NCI-H345 treated with DMSO at 0.1 percent for 48 hours (cell line): ENCODE measurements at regions not wholly inside any gene's neighbourhood (a gene's known extent, or its start where the extent isn't known, plus 50 kb on each side); places are given as distances from the start of the nearest gene placed in this dataset.

Source experiments
- DNase-seq: peaks from one replicate; lab custom pipeline; 2025; ENCODE audit not compliant: unreplicated experiment; lab: John Stamatoyannopoulos, UW

DNA sequence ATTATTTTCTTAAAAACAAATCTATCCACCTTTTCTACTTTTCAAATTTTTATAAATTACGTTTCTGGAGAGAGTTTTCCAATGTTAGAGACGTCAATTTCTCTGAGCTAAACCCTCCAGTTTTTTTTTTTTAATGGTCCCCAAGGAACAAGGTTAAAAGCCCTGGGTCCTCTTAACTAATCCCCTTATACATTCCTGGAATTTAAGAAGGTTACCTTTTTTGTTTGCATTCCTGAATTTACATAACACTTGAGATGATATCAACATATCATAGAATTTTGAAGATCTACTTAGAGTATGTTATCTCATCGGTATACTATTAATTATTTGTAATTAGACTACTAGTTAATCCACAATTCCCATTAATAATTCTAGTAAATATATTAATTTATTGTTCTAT lies 662.2 kb upstream of the LRFN5 start:
- DNase-seq, result no peak

DNA sequence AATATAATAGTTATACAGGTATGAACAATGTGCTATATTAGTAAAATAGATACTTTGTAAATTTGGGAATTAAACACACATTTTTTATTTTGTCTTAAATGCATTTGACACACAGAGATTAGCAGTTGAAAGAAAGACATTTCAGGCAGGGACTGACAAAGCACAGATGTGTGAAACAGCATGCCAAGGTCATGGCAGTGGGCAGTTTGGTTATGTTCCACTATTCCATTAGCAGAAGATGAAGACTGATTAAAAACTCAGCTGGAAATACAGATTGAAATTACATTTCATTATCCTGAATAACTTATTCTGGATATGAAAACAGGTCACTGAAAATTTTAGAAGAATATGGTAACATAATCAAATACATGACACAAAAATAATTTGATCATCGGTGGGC lies 669.8 kb upstream of the LRFN5 start:
- DNase-seq, result no peak

DNA sequence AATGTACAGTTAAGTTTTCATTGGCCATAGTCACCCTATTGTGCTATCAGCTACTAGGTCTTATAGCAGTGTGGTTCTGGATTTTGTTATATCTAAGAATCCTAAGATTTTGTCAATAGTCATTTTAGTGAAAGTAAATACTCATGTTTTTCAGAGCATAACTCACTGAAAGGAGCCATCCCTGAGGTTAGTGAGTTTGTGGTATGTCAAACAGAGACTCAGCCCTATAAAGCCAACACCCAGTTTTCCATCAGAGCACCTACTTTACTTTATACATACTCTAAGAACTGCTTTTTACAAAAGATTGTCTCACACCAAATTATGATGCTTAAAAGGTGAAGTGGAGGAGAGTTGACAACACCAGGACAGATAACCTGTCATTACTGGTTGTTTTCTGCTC lies 686.3 kb upstream of the LRFN5 start:
- no peak for DNase-seq

DNA sequence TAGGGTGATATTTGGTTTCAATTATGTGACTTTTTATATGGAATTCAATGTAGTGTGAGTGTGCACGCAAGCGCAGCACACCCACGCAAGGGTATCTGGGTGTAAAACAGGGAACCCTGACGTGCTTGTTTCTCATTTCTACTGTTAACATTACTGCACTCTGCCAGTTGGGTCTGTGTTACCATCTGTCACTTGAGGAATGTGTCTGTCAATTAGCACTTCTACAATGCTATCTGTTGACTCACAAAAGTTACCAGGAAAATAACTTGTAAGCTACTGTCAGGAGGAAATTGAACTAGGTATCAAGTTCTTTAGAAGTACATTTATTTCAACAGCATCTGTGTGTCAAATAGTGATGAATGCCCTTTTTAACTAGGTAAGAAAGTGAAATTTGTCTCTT lies 695.5 kb upstream of the LRFN5 start:
- no peak for DNase-seq

DNA sequence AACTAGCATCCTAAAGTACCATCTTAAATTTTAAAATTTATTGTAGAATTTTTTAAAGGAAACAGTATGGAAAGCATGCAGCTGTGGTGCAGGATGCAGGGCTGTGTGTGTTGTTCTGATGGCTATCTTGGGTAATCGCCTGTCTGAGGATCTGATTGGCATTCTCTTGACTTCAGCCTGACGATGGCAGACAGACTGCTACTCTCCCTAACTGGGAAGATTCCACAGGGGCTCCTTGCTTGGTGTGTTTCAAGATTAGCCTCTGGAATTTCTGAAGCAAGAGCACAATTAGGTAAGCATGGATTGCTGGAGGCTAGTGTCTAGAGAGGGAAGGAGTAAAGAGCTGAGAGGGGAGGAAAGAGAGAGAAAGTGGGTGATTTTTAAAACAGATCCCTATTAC lies 696.8 kb upstream of the LRFN5 start:
- DNase-seq, result no peak

DNA sequence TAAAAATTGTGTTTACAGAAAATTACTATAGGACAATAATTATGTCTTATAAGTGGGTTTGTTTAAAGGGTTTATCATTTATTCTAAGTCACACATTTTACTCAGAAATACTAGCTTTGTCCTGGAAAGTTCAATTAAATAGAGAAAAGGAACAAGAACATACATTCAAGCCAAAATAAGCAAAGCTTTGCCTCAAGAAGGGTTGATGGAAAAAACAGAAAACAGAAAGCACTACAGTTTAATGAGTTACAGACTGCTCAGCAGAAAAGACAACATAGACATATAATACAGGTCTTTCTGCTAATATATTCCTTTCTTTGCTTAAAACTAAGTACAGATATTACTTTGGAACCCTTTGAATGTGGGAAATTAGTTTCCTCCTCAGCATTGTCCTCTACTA lies 703.0 kb upstream of the LRFN5 start:
- no peak for DNase-seq

DNA sequence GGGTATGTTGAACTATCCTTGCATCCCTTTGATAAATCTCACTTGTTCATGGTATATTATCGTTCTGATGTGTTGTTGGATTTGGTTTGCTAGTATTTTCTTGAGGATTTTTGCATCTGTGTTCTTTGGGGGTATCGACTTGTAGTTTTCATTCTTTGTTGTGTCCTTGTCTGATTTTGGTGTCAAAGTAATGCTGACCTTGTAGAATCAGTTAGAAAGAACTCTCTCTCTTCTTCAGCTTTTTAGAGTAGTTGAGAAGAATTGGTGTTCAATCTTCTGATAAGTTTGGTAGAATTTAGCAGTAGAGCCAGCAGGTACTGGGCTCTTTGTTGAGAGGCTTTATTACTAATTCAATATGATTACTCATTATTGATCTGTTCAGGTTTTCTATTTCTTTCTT lies 707.2 kb upstream of the LRFN5 start:
- no peak for DNase-seq

DNA sequence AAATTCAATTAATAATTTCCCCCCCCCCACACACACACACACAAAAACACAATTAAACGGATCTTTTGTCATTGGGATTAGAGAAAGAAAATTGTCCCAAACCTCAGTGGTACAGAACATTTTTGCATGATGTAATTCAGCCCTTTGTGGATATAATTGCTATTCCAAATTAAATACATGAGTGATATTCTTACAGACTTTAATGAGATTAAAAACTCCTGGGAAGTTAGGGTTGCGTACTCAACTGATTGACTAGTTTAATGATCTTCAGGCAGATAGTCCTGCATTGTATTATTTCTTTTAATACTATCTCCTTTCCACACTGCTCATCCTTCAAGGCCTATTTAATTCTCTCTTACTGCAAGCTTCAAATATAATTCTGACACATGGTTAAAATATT lies 711.8 kb upstream of the LRFN5 start:
- DNase-seq, result no peak

DNA sequence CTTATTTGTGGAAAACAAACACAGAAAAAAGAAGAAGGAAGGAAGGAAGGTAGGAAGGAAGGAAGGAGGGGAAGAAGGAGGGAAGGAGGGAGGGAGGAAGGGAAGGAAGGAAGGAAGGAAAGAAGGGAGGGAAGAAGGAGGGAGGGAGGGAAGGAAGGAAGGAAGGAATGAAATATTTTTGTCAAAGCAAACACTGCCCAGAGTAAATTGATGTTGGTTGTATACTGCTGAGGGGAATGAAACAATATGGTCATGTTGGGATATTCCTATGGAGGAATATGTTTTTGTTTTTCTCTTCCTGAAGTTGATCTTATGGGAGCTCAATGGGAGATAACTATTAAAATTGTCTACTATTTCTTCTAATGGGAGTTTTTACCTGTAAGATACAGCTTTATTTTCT lies 717.5 kb upstream of the LRFN5 start:
- DNase-seq, result no peak

DNA sequence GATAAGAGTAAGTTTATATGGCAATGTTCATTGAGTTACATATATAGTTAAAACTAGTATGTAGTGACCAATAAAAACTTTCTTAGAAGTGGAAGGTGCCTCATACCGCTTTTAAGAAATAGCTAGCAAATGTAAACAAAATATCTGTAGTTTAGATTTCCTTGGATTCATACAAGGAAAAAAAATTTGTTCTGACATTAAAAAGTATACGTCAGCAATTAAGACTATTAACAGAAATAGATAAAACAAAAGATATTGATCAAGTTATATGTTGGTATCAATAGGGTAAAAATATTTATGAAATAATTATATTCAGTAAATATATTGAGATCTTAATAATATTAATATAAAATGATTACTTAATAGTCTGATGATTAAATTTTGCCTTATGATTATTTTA lies 718.8 kb upstream of the LRFN5 start:
- DNase-seq, result no peak

DNA sequence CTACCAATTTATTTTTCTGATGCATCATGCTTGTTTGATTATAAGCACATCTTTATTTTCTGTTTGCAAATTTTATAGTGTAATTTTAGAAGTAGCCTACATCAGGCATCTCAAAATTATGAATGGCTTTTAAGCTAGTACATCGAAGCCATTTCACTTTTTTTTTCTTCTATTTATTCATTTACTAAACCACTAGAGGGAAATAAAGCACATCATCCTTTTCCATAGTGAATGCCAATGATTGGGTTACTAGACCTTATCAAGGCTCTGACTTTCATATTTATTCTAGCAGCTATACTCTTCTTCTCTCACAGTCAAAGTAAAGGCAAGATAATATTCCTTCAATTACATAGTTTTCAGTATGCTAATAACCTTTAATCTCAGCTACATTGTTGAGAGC lies 736.4 kb upstream of the LRFN5 start:
- DNase-seq, result peak; percentile 4

DNA sequence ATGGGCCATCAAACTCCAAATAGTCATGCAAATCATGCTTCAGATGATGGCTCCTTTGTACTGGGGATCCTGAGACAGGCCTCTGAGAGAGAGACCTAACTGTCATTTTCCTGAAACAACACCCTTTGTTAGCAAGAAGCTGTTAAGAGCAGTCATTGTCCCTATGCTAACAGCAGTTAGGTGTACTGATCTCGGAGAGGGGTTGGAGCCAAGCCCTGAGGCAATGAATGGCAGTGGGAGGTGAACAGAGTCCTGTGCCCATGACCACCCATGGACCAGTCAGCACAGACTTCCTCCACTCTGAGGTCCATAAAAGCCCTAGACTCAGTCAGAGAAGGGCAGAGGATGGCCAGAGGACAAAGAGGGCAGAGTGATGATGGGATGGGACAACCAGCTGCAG lies 747.6 kb upstream of the LRFN5 start:
- no peak for DNase-seq

DNA sequence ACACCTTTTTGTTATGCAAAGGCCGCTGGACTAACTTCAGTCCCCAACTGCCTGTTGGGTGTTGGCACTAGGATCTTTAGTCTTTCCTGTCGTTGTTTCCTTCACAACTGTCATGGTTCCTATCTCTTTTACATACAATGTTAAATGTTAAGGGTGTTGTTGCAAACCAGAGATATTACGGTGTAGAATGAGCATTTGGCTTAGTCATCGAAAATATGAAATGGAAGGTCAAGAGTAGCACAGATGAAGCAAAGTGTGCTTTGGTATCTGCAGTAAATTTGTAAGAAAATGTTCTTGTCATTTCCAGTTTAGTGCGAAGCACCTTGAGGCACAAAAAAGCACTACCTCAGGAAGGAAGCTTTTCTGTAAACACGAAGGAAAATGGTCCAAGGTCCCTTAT lies 751.3 kb upstream of the LRFN5 start:
- no peak for DNase-seq

DNA sequence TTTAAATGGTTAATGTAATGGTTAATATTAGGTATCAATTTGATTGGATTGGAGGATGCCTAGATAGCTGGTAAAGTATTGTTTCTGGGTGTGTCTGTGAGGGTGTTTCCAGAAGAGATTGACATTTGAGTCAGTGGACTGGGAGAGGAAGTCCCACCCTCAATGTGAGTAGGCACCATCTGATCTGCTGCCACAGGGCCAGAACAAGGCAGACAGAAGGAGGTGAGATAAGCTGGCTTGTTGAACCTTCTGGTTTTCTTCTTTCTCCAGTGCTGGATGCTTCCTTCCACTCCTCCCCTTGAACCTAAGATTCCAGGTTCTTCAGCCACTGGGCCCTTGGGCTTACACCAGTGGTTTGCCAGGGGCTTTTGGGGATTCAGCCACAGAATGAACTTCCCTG lies 756.5 kb upstream of the LRFN5 start:
- DNase-seq, result no peak

DNA sequence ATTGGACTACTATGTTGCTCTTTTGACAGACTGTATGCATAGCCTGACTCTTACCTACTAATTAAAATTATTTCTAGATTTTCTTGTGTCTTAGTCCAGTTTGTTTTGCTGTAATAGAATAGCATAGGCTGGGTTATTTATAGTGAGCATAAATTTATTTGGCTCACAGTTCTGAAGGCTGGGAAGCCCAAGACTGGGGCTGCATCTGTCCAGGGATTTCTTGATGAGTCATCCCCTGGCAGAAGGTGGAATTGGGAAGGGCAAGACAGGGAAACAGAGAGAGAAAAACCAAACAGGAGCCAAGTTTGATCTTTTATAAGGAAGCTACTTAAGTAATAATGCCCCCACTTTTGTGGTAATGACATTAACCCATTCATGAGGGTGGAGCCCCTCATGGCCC lies 759.2 kb upstream of the LRFN5 start:
- DNase-seq, result no peak

DNA sequence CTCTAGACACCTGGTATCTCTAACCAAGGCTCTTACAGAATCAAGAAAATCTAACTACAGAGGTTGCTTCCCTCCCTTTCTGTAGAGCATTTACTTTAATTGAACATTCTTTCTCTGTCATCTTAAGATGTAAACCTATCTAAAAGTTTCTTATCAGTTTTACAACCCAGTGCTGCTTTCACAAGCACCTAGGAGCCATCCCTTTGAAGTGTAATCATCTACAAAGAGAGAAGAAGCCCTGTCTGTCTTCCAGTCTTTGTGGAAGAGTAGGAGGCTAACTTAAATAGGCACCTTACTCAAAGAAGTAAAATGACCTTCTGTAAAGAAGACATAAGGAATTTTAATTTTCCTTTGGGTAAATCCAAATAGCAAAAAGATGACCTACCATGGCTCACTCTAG lies 763.9 kb upstream of the LRFN5 start:
- DNase-seq, result no peak

DNA sequence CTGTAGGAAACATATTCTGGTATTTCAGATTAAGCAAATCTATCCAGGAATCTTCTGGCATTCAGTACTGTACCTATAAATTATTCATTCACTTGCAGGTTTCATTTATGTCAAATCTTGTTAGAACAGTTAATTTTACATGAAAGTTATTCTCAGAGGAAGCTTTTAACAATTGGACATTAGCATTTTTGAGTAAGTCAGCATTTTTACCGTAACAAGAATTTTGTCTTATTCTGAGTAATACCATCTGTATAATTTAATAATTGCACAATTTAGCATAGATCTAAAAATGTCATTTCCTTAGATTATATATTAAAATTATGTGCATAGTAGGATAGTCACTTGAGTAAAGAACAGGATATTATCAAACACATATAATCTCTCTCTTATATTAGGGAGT lies 764.8 kb upstream of the LRFN5 start:
- no peak for DNase-seq

DNA sequence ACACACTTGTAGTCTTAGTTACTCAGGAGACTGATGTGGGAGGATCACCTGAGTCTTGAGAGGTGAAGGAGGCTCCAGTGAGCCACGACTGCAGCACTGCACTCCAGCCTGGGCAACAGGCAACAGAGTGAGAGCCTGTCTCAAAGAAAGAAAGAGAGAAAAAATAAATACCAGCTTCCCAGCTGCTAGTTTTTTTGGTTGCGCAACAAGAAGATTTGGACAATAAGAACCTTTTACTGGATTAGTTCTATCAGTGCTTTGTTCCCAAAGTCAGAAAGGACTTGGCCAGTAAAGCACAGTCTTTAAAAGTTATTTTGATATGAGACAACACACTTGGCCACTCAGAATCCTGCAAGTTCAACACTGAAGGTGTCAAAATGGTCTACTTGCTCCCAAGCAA lies 768.1 kb upstream of the LRFN5 start:
- no peak for DNase-seq

DNA sequence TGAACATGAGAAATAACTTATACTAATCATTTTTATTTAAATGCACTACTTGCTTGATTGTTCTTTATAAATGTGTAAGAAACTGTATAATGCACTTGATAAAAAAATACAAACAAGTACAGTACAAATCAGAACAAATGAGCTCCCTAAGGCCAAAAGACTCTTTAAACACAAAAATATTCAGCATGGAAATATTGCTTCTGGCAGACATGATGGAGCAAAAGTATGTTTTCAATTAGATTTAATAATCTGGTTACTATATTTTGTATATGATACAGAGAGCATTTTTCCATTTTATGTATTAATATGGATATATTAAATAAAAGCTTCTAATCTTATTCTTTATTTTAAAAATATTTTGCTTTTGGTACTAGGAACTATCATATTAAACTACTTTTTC lies 800.2 kb upstream of the LRFN5 start:
- DNase-seq, result no peak

DNA sequence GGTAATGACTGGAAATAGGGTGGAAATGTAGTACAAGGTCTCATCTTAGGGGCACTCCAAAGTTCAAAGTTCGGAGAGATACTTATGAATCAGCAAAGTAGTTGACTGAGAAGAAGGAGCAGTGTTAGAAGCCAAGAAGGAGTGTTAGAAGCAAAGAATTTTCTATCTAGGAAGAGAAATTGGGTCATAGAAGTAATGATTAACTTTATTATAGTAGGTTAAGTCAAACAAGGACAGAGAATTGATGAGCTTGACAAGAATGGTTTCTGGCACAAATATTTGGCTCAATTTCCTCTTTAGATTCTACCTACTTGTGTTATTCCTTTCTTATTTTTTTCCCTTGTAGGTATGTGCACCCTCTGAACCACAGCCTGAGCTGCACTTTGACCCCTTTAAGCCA lies 810.5 kb upstream of the LRFN5 start:
- DNase-seq, result no peak

DNA sequence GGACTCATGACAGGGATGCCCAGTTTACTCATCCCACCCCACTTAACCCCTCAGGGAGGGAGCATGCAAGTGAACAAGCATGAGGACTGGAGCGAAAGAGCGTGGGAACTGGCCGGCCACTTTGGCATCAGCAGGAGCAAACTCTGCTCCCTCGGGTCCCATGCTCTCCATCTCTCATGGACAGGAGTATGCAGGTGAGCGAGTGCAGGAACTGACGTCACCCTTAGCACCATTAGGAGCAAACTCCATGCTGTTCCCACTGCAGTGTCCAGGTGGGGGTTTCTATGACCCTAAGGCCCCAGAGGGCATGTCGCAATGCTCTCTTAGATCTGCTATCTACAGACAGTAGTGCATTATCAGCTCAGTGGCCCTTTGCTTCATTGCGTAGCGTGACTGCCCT lies 821.8 kb upstream of the LRFN5 start:
- DNase-seq, result no peak

DNA sequence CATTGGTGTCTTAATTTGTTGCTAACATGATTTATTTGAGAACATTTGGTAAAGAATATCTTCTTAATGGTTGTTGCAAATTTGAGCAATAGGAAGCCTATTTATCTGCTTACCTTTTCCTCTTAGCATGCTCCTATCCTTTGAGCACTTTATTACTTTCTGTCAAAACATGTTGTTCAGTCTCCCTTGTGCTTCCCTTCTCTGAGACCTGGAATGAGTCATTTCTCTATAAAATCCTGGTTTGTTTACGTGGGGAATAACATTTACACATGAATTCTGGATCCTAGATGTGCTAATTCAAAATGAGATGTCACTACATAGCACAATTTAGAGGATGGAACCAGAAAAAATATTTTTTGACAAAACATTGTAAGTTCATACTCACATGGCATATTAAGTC lies 844.0 kb upstream of the LRFN5 start:
- no peak for DNase-seq

DNA sequence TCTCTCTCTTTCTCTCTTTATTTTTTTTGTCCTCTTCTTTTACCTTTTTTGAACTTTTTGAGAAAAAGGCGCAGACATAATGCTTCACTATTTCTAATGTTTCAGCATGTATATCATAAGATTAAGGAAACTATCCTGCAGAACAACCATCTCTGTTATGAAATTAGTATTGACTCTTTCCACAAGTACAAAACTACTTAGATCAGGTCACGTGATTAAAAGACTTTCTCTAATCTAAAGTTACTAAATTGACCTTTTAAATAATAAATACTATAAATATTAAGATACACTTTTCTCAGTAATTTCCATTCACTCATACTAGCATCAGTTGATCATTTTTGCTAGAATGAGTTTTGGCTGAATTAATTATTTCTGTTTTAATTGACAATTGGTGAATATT lies 844.5 kb upstream of the LRFN5 start:
- no peak for DNase-seq

DNA sequence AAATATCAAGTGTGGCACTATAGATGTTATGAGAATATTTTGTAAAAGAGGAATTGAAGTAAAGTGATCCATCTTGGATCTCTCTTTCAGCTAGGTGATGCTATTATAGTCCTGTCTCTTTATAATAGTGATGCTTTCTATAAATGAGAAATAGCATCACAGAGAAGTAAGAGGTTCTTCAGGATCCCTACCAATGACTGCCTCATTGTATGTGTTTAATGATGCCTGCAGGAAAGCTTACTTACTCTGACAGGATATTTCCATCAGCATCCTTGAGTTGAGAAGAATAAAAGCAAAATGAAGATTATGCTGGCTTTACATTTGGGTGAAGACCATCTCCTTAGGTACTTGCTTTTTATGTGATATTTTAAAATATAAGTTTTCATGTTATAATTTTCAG lies 846.0 kb upstream of the LRFN5 start:
- DNase-seq, result no peak
